ENCODE measurements at regions not wholly inside any gene's neighbourhood (a gene's known extent, or its start where the extent isn't known, plus 50 kb on each side); places are given as distances from the start of the nearest gene placed in this dataset.

DNA sequence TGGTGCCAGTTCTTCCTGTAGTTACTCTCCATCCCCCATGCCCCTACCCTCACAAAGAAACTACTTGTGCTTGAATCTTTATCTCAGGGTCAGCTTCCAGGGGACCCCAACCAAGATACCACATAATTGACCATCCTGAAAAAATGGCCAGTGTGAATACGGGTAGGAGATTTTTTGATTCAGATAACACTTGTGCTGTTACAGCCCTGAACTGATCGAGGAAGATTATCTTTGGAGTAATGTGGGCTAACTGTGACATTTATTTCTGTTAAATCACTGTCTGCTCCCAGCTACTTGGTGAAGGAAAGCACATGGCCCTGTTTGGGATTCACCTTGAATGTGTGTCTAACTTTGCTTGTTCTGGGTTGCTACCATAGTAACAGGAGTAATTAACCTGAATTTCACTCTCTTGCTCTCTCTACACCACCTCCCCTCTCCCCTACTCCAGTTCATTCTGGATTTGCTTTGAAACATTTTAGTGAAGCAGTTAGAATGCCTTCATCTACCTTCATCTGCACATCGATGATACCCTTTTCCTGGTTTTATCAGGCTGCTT lies 219.6 kb upstream of the CHD6 start:
- in situ Hi-C loops (cut with MboI) (no loop called here), intact Hi-C loops (cut with micrococcal nuclease; ENCODE audit: unreplicated experiment) (loop anchor here (1.0 kb wide), 1 partner anchor 26 kb away; no protein-coding TSS in a partner anchor)
- no peak for ATAC-seq
- no peaks in the 10 kb centered on the region for H3K27me3 ChIP-seq (replicated peaks in 1 of 2; ENCODE audit: control insufficient read depth in 2 of 2, insufficient read depth in 2 of 2, low read length in 1 of 2)
- H2AFZ ChIP-seq (ENCODE audit: control insufficient read depth, low read depth, low read length), result no peak overlapping the region
- H3K36me3 ChIP-seq (ENCODE audit: control insufficient read depth in 2 of 2, insufficient read depth in 2 of 2, low read length in 1 of 2), result no peaks in the 10 kb centered on the region
- no peaks in the 10 kb centered on the region for H3K79me2 ChIP-seq (ENCODE audit: control insufficient read depth, insufficient read depth, low read length)
- BruUV-seq (replicated peaks), result no TSS peak
- no peak overlapping the region for H3K27ac ChIP-seq (ENCODE audit: control insufficient read depth, insufficient read depth)
- no peak for DNase-seq (ENCODE audit: low read depth, low spot score)
- ChIA-PET POLR2A (no interaction called here), SMC1A (ENCODE audit: uncharacterized antibody, unreplicated experiment) (no interaction called here), RAD21 (ENCODE audit: unreplicated experiment) (no interaction called here), CTCF (no interaction called here)
- H3K4me1 ChIP-seq (ENCODE audit: control insufficient read depth, insufficient read depth, low read length), result no peaks in the 10 kb centered on the region
- no peak overlapping the region for H3K4me2 ChIP-seq (ENCODE audit: control insufficient read depth, insufficient read depth)
- no peaks in the 10 kb centered on the region for H3K9me3 ChIP-seq (replicated peaks; ENCODE audit: control insufficient read depth, insufficient read depth, low read length)
- no peaks in the 10 kb centered on the region for H4K20me1 ChIP-seq (ENCODE audit: control insufficient read depth, insufficient read depth)
- 6% methylated on average over 3 of the region's 3 CpGs for WGBS (ENCODE audit: insufficient coverage, insufficient replicate concordance, low lambda C conversion rate, missing lambda C conversion rate)
- H3K4me3 ChIP-seq, result no peak overlapping the region
- no peak overlapping the region for H3K9ac ChIP-seq (ENCODE audit: control insufficient read depth, insufficient read depth, low read length)
- no peak for FAIRE-seq
- TF ChIP-seq MXI1 (IDR thresholded peaks at IDR 0.05; ENCODE audit: low read depth, low read length) (no peak), TCF3 (IDR thresholded peaks at IDR 0.05; ENCODE audit: borderline replicate concordance, insufficient read depth, low read depth, low read length) (no peak), IRF4 (IDR thresholded peaks at IDR 0.05; ENCODE audit: low read depth, low read length) (no peak), NR2C2 (IDR thresholded peaks at IDR 0.05; ENCODE audit: borderline replicate concordance, control insufficient read depth, insufficient read length, low read depth) (no peak), POU2F2 (IDR thresholded peaks at IDR 0.05; ENCODE audit: borderline replicate concordance, low read depth, low read length) (no peak), NR2C1 (IDR thresholded peaks at IDR 0.05) (no peak), JUND (IDR thresholded peaks at IDR 0.05; ENCODE audit: low read depth, low read length) (no peak), TBL1XR1 (IDR thresholded peaks at IDR 0.05; ENCODE audit: low read depth, low read length) (no peak), CHD1 (IDR thresholded peaks at IDR 0.05; ENCODE audit: low read depth, low read length) (no peak), MTA2 (IDR thresholded peaks at IDR 0.05; ENCODE audit: low read depth) (no peak), RBBP5 (conservative IDR thresholded peaks at IDR 0.05) (no peak)
- TF ChIP-seq, protein P1, sequence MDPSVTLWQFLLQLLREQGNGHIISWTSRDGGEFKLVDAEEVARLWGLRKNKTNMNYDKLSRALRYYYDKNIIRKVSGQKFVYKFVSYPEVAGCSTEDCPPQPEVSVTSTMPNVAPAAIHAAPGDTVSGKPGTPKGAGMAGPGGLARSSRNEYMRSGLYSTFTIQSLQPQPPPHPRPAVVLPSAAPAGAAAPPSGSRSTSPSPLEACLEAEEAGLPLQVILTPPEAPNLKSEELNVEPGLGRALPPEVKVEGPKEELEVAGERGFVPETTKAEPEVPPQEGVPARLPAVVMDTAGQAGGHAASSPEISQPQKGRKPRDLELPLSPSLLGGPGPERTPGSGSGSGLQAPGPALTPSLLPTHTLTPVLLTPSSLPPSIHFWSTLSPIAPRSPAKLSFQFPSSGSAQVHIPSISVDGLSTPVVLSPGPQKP (IDR thresholded peaks at IDR 0.05; ENCODE audit: low read depth, low read length), result no peak
- TF ChIP-seq, protein P2, sequence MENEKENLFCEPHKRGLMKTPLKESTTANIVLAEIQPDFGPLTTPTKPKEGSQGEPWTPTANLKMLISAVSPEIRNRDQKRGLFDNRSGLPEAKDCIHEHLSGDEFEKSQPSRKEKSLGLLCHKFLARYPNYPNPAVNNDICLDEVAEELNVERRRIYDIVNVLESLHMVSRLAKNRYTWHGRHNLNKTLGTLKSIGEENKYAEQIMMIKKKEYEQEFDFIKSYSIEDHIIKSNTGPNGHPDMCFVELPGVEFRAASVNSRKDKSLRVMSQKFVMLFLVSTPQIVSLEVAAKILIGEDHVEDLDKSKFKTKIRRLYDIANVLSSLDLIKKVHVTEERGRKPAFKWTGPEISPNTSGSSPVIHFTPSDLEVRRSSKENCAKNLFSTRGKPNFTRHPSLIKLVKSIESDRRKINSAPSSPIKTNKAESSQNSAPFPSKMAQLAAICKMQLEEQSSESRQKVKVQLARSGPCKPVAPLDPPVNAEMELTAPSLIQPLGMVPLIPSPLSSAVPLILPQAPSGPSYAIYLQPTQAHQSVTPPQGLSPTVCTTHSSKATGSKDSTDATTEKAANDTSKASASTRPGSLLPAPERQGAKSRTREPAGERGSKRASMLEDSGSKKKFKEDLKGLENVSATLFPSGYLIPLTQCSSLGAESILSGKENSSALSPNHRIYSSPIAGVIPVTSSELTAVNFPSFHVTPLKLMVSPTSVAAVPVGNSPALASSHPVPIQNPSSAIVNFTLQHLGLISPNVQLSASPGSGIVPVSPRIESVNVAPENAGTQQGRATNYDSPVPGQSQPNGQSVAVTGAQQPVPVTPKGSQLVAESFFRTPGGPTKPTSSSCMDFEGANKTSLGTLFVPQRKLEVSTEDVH (IDR thresholded peaks at IDR 0.05; ENCODE audit: low read depth, partially characterized antibody), result no peak
- TF ChIP-seq, protein P3, sequence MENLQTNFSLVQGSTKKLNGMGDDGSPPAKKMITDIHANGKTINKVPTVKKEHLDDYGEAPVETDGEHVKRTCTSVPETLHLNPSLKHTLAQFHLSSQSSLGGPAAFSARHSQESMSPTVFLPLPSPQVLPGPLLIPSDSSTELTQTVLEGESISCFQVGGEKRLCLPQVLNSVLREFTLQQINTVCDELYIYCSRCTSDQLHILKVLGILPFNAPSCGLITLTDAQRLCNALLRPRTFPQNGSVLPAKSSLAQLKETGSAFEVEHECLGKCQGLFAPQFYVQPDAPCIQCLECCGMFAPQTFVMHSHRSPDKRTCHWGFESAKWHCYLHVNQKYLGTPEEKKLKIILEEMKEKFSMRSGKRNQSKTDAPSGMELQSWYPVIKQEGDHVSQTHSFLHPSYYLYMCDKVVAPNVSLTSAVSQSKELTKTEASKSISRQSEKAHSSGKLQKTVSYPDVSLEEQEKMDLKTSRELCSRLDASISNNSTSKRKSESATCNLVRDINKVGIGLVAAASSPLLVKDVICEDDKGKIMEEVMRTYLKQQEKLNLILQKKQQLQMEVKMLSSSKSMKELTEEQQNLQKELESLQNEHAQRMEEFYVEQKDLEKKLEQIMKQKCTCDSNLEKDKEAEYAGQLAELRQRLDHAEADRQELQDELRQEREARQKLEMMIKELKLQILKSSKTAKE (IDR thresholded peaks at IDR 0.05; ENCODE audit: low read depth, poor library complexity, severe bottlenecking), result no peak
- TF ChIP-seq, protein P4, sequence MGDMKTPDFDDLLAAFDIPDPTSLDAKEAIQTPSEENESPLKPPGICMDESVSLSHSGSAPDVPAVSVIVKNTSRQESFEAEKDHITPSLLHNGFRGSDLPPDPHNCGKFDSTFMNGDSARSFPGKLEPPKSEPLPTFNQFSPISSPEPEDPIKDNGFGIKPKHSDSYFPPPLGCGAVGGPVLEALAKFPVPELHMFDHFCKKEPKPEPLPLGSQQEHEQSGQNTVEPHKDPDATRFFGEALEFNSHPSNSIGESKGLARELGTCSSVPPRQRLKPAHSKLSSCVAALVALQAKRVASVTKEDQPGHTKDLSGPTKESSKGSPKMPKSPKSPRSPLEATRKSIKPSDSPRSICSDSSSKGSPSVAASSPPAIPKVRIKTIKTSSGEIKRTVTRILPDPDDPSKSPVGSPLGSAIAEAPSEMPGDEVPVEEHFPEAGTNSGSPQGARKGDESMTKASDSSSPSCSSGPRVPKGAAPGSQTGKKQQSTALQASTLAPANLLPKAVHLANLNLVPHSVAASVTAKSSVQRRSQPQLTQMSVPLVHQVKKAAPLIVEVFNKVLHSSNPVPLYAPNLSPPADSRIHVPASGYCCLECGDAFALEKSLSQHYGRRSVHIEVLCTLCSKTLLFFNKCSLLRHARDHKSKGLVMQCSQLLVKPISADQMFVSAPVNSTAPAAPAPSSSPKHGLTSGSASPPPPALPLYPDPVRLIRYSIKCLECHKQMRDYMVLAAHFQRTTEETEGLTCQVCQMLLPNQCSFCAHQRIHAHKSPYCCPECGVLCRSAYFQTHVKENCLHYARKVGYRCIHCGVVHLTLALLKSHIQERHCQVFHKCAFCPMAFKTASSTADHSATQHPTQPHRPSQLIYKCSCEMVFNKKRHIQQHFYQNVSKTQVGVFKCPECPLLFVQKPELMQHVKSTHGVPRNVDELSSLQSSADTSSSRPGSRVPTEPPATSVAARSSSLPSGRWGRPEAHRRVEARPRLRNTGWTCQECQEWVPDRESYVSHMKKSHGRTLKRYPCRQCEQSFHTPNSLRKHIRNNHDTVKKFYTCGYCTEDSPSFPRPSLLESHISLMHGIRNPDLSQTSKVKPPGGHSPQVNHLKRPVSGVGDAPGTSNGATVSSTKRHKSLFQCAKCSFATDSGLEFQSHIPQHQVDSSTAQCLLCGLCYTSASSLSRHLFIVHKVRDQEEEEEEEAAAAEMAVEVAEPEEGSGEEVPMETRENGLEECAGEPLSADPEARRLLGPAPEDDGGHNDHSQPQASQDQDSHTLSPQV (IDR thresholded peaks at IDR 0.05), result no peak
